Right atrium auricular region (tissue), 2 donors: ENCODE measurements at regions not wholly inside any gene's neighbourhood (a gene's known extent, or its start where the extent isn't known, plus 50 kb on each side); places are given as distances from the start of the nearest gene placed in this dataset.

Experiments used
- DNase-seq: peaks from one replicate; pipeline ENCODE4 v3.0.0-alpha.2; 2019; ENCODE audit warnings: low spot score
- H3K27ac ChIP-seq, 2 donors: fragments of 200-600 bp; sonication (generic); 1 replicate in 1 of 2; 2 replicates in 1 of 2; pipeline ENCODE4 v1.5.1; 2016 to 2019
- H3K27me3 ChIP-seq, 2 donors: fragments of 200-600 bp; sonication (generic); one replicate each; pipeline versions ENCODE4 v1.5.1 to v1.6.0; 2017 to 2019
- H3K36me3 ChIP-seq: fragments of 200-600 bp; sonication (generic); one replicate; pipeline ENCODE4 v1.5.1; 2016
- H3K4me1 ChIP-seq, 2 donors: fragments of 200-600 bp; sonication (generic); one replicate each; pipeline versions ENCODE4 v1.5.1 to v1.6.0; 2017 to 2019
- H3K4me3 ChIP-seq, 2 donors: fragments of 200-600 bp; sonication (generic); 1 replicate in 1 of 2; 2 replicates in 1 of 2; pipeline ENCODE4 v1.5.1; 2017 to 2019; ENCODE audit warnings: mild to moderate bottlenecking in 1 of 2, moderate library complexity in 1 of 2
- H3K9me3 ChIP-seq, 2 donors: fragments of 200-600 bp; sonication (generic); one replicate each; pipeline ENCODE4 v1.5.1; 2019
- TF ChIP-seq, protein P1 (sequence below), 2 donors: fragments of 200-600 bp; sonication (generic); IDR thresholded peaks; one replicate each; pipeline ENCODE4 v1.5.1; 2019; ENCODE audit warnings: antibody characterized with exemption in 2 of 2

DNA sequence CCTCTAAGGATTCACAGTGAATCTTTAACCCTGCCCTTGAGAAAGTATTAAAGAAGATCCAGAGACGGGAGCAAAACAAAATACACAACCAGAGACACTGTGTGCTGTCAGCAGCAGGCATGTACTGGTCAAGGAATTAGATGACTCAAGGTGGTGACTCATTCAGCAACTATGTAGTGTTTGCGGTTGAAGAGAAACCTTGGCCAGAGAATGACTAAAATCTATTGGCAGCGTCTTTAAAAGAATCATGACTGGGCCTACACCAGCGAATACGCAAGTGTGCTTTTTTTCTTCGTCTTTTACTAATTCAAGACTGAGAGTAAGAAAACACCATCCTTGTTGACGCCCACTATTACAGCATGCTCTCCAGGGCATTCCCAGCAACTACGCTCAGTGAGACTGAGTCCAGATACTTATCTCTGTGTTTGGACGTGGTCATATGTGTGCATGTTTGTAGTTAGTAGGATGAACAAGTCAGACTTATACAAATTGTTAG lies 72.4 kb upstream of the BACH2 start:
- no peaks in the 10 kb centered on the region for H3K36me3 ChIP-seq
- no peak overlapping the region for H3K4me3 ChIP-seq
- no peaks in the 10 kb centered on the region for H3K9me3 ChIP-seq
- peak overlapping the region; percentile 54 to 56 for H3K27ac ChIP-seq
- peak; percentile 81 for DNase-seq
- TF ChIP-seq, protein P1, sequence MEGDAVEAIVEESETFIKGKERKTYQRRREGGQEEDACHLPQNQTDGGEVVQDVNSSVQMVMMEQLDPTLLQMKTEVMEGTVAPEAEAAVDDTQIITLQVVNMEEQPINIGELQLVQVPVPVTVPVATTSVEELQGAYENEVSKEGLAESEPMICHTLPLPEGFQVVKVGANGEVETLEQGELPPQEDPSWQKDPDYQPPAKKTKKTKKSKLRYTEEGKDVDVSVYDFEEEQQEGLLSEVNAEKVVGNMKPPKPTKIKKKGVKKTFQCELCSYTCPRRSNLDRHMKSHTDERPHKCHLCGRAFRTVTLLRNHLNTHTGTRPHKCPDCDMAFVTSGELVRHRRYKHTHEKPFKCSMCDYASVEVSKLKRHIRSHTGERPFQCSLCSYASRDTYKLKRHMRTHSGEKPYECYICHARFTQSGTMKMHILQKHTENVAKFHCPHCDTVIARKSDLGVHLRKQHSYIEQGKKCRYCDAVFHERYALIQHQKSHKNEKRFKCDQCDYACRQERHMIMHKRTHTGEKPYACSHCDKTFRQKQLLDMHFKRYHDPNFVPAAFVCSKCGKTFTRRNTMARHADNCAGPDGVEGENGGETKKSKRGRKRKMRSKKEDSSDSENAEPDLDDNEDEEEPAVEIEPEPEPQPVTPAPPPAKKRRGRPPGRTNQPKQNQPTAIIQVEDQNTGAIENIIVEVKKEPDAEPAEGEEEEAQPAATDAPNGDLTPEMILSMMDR (IDR thresholded peaks at IDR 0.05) = no peak
- H3K4me1 ChIP-seq = peaks cover 0 to 5% of the 10 kb centered on the region in 2 donors
- H3K27me3 ChIP-seq = no peaks in the 10 kb centered on the region

- H3K27ac ChIP-seq = peak overlapping the region in 1 of 2 donors; percentile 25
- H3K4me3 ChIP-seq = no peak overlapping the region
- H3K4me1 ChIP-seq = peaks cover 0 to 5% of the 10 kb centered on the region in 2 donors
- no peak for DNase-seq
- TF ChIP-seq, protein P1 (IDR thresholded peaks at IDR 0.05) = no peak
- no peaks in the 10 kb centered on the region for H3K9me3 ChIP-seq
- no peaks in the 10 kb centered on the region for H3K27me3 ChIP-seq
- H3K36me3 ChIP-seq = no peaks in the 10 kb centered on the region
Observed at GRCh38 chr6:90368601-90369000, 72.0 kb upstream of the BACH2 start.

- H3K27ac ChIP-seq = no peak overlapping the region
Observed at GRCh38 chr6:90368001-90368400, 71.4 kb upstream of the BACH2 start.

DNA sequence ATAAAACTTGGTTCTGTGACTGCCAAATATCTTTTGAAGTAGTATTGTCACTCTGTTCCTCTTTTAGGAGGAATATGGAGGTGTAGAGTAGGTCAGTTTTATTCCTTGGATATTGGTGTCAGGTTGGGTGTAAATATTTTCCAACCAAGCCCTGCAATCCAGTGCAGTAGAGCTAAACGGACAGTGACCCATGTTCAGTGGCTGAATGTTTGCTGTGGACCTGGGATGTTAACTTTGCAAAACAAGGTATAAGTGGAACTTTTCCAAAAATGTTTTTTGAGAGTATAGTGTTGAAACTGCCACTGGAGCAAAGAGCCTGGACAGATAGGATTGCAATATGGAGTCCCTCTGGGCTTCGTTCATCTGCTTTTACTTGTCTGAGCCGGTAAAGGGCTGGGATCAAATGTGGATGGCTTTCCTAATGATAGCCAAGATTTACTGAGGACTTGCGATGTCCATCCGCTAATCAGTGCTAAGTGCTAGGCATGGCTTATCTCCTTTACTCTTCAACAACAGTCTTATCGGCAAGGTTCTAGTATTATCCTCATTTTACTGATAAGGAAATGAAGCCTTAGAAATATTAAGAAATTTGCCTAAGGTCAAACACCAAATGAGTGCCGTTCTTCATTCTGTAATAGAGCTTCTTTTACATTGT lies 69.0 kb upstream of the BACH2 start:
- H3K4me3 ChIP-seq = no peak overlapping the region
- no peaks in the 10 kb centered on the region for H3K9me3 ChIP-seq
- H3K27ac ChIP-seq = no peak overlapping the region
- DNase-seq = no peak
- peaks cover 0 to 5% of the 10 kb centered on the region in 2 donors for H3K4me1 ChIP-seq
- H3K36me3 ChIP-seq = no peaks in the 10 kb centered on the region
- TF ChIP-seq, protein P1 (IDR thresholded peaks at IDR 0.05) = no peak
- no peaks in the 10 kb centered on the region for H3K27me3 ChIP-seq

More at GRCh38 chr6:90368001-90368400, 71.4 kb upstream of the BACH2 start:
- DNase-seq = no peak
- H3K4me1 ChIP-seq = peaks cover 0 to 5% of the 10 kb centered on the region in 2 donors
- H3K27me3 ChIP-seq = no peaks in the 10 kb centered on the region
- H3K36me3 ChIP-seq = no peaks in the 10 kb centered on the region
- H3K4me3 ChIP-seq = no peak overlapping the region
- H3K9me3 ChIP-seq = no peaks in the 10 kb centered on the region
- TF ChIP-seq, protein P1 (IDR thresholded peaks at IDR 0.05) = no peak

- TF ChIP-seq, protein P1 (IDR thresholded peaks at IDR 0.05) = no peak
- Histone ChIP-seq H3K4me1 (peaks cover 0 to 5% of the 10 kb centered on the region in 2 donors), H3K27me3 (no peaks in the 10 kb centered on the region), H3K9me3 (no peaks in the 10 kb centered on the region), H3K27ac (no peak overlapping the region), H3K36me3 (no peaks in the 10 kb centered on the region), H3K4me3 (no peak overlapping the region)
- no peak for DNase-seq
Observed at GRCh38 chr6:90365002-90365401, 68.4 kb upstream of the BACH2 start.

- no peak overlapping the region for H3K4me3 ChIP-seq
- no peak for DNase-seq
- H3K27ac ChIP-seq = no peak overlapping the region
- no peaks in the 10 kb centered on the region for H3K27me3 ChIP-seq
- peaks cover 0 to 5% of the 10 kb centered on the region in 2 donors for H3K4me1 ChIP-seq
- H3K9me3 ChIP-seq = no peaks in the 10 kb centered on the region
- TF ChIP-seq, protein P1 (IDR thresholded peaks at IDR 0.05) = no peak
- no peaks in the 10 kb centered on the region for H3K36me3 ChIP-seq
Observed at GRCh38 chr6:90364286-90364685, 67.6 kb upstream of the BACH2 start.
